AG04450 (cell line): ENCODE measurements at regions not wholly inside any gene's neighbourhood (a gene's known extent, or its start where the extent isn't known, plus 50 kb on each side); places are given as distances from the start of the nearest gene placed in this dataset.
"Not testable (repeated sequence)": the region's sequence is repeated elsewhere in the genome, so short reads cannot be mapped to it uniquely, and the experiment has no call there.

ENCODE experiments used
- CTCF ChIA-PET: fragments of 300-600, 350-600 bp; formaldehyde crosslinking; extraction: SDS; loops from one replicate; lab custom pipeline; 2022; ENCODE audit warnings: antibody characterized with exemption, inconsistent platforms; lab: Charles Lee
- POLR2A ChIA-PET: fragments of 350-600 bp; formaldehyde crosslinking; extraction: SDS; loops from one replicate; lab custom pipeline; 2021; ENCODE audit warnings: antibody characterized with exemption, inconsistent platforms; lab: Yijun Ruan, JAX
- DNase-seq: peaks from one replicate; pipeline ENCODE4 v3.0.0-alpha.2; 2011; ENCODE audit warnings: low read depth, low spot score
- H3K27ac ChIP-seq: one replicate; pipeline ENCODE4 v1.5.1; 2012; ENCODE audit warnings: low read depth, low read length, control low read depth
- H3K27me3 ChIP-seq: one replicate; pipeline ENCODE4 v1.6.0; 2012; ENCODE audit warnings: low read length; ENCODE audit not compliant: control insufficient read depth, insufficient read depth
- H3K4me3 ChIP-seq: 2 replicates; pipeline ENCODE4 v1.5.1; 2011; ENCODE audit warnings: mild to moderate bottlenecking, low read depth, low read length, control low read depth
- H3K9me3 ChIP-seq: 2 replicates; pipeline ENCODE4 v1.5.1; 2012; ENCODE audit warnings: low read length; ENCODE audit not compliant: control insufficient read depth, insufficient read depth
- CTCF ChIP-seq: IDR thresholded peaks from 2 replicates; pipeline ENCODE4 v1.5.1; 2011; ENCODE audit warnings: low read depth, low read length, control low read depth, inconsistent platforms

- ChIA-PET POLR2A (no interaction called here), CTCF (no interaction called here)
These were observed 224.6 kb downstream of the IL15 start for GRCh38 chr4:141860974-141861373.

GRCh38 chr4:141870152-141870551 is 233.8 kb downstream of the IL15 start:
- TF ChIP-seq CTCF = no peak
- H3K4me3 ChIP-seq = no peak overlapping the region
- DNase-seq = no peak
- H3K9me3 ChIP-seq = 0 out of 2 replicates have a peak, but pooled peaks cover 3% of the 10 kb centered on the region
- POLR2A ChIA-PET = no interaction called here
- CTCF ChIA-PET = no interaction called here
- no peak overlapping the region for H3K27ac ChIP-seq
- no peaks in the 10 kb centered on the region for H3K27me3 ChIP-seq

More at GRCh38 chr4:141860974-141861373, 224.6 kb downstream of the IL15 start:
- TF ChIP-seq CTCF = no peak
- no peak for DNase-seq
- Histone ChIP-seq H3K27me3 (no peaks in the 10 kb centered on the region), H3K9me3 (no peaks in the 10 kb centered on the region), H3K27ac (no peak overlapping the region), H3K4me3 (no peak overlapping the region)

- CTCF ChIA-PET = no interaction called here
These were observed 234.8 kb downstream of the IL15 start for GRCh38 chr4:141871086-141871770.

GRCh38 chr4:141882650-141883049 is 246.3 kb downstream of the IL15 start:
- H3K9me3 ChIP-seq, H3K27me3 ChIP-seq, CTCF ChIA-PET, POLR2A ChIA-PET, H3K4me3 ChIP-seq, DNase-seq, H3K27ac ChIP-seq: not testable (repeated sequence)

More at GRCh38 chr4:141871086-141871770, 234.8 kb downstream of the IL15 start:
- H3K9me3 ChIP-seq = 0 out of 2 replicates have a peak, but pooled peaks cover 3% of the 10 kb centered on the region
- no peak for TF ChIP-seq CTCF
- H3K27me3 ChIP-seq = no peaks in the 10 kb centered on the region
- H3K4me3 ChIP-seq = no peak overlapping the region
- POLR2A ChIA-PET = no interaction called here
- H3K27ac ChIP-seq = no peak overlapping the region
- no peak for DNase-seq

- Histone ChIP-seq H3K27ac (no peak overlapping the region), H3K4me3 (no peak overlapping the region), H3K9me3 (no peaks in the 10 kb centered on the region), H3K27me3 (no peaks in the 10 kb centered on the region)
- DNase-seq = no peak
- CTCF ChIA-PET = no interaction called here
- POLR2A ChIA-PET = no interaction called here
- no peak for TF ChIP-seq CTCF
These were observed 247.7 kb downstream of the IL15 start for GRCh38 chr4:141884070-141884469.
